GM18526 (cell line): ENCODE measurements at regions not wholly inside any gene's neighbourhood (a gene's known extent, or its start where the extent isn't known, plus 50 kb on each side); places are given as distances from the start of the nearest gene placed in this dataset.

Experiments
- POLR2A ChIP-seq: IDR thresholded peaks from 3 replicates; pipeline ENCODE4 v1.6.1; 2011; ENCODE audit not compliant: insufficient read length; ENCODE audit errors: extremely low read depth

GRCh38 chr20:47888351-47888750 lies 103.1 kb upstream of the SULF2 start:
- TF ChIP-seq POLR2A, result no peak

- no peak for TF ChIP-seq POLR2A
Observed at GRCh38 chr20:47887477-47888080, 102.3 kb upstream of the SULF2 start.

GRCh38 chr20:47887064-47887463 lies 101.8 kb upstream of the SULF2 start:
- no peak for TF ChIP-seq POLR2A

- no peak for TF ChIP-seq POLR2A
Observed at GRCh38 chr20:47886454-47887041, 101.3 kb upstream of the SULF2 start.

GRCh38 chr20:47885909-47886453 lies 100.7 kb upstream of the SULF2 start:
- TF ChIP-seq POLR2A, result no peak

- TF ChIP-seq POLR2A, result no peak
Observed at GRCh38 chr20:47883186-47883585, 97.9 kb upstream of the SULF2 start.

GRCh38 chr20:47879771-47880170 lies 94.5 kb upstream of the SULF2 start:
- no peak for TF ChIP-seq POLR2A

- TF ChIP-seq POLR2A, result no peak
Observed at GRCh38 chr20:47878601-47879027, 93.3 kb upstream of the SULF2 start.

GRCh38 chr20:47876311-47877088 lies 91.2 kb upstream of the SULF2 start:
- TF ChIP-seq POLR2A, result no peak

- no peak for TF ChIP-seq POLR2A
Observed at GRCh38 chr20:47875297-47876025, 90.2 kb upstream of the SULF2 start.

- no peak for TF ChIP-seq POLR2A
Observed at GRCh38 chr20:47872341-47872740, 87.1 kb upstream of the SULF2 start.

- no peak for TF ChIP-seq POLR2A
Observed at GRCh38 chr20:47870475-47870874, 85.2 kb upstream of the SULF2 start.

GRCh38 chr20:47868744-47869143 lies 83.5 kb upstream of the SULF2 start:
- TF ChIP-seq POLR2A, result no peak

GRCh38 chr20:47868236-47868635 lies 83.0 kb upstream of the SULF2 start:
- TF ChIP-seq POLR2A, result no peak

GRCh38 chr20:47867831-47868230 lies 82.5 kb upstream of the SULF2 start:
- TF ChIP-seq POLR2A, result no peak

- no peak for TF ChIP-seq POLR2A
Observed at GRCh38 chr20:47866480-47866879, 81.2 kb upstream of the SULF2 start.

GRCh38 chr20:47865912-47866311 lies 80.6 kb upstream of the SULF2 start:
- no peak for TF ChIP-seq POLR2A
